ENCODE measurements at regions not wholly inside any gene's neighbourhood (a gene's known extent, or its start where the extent isn't known, plus 50 kb on each side); places are given as distances from the start of the nearest gene placed in this dataset.
"Not testable (repeated sequence)": the region's sequence is repeated elsewhere in the genome, so short reads cannot be mapped to it uniquely, and the experiment has no call there.

GRCh38 chr1:149275802-149276201, 172.5 kb upstream of the NBPF9 start:
- TF ChIP-seq SNAI2 (CRISPR knock-in tag; IDR thresholded peaks at IDR 0.05); ZFP3 (CRISPR knock-in tag; IDR thresholded peaks at IDR 0.05); ESRRG (CRISPR knock-in tag; IDR thresholded peaks at IDR 0.05); PPARA (CRISPR knock-in tag; IDR thresholded peaks at IDR 0.05; ENCODE audit: borderline replicate concordance); PATZ1 (CRISPR knock-in tag; IDR thresholded peaks at IDR 0.05; ENCODE audit: borderline replicate concordance); RARB (CRISPR knock-in tag; IDR thresholded peaks at IDR 0.05); ZNF565 (CRISPR knock-in tag; conservative IDR thresholded peaks at IDR 0.05; ENCODE audit: low read depth); TOX (CRISPR knock-in tag; IDR thresholded peaks at IDR 0.05; ENCODE audit: borderline replicate concordance): not testable (repeated sequence)

Measured in SK-N-SH treated with all-trans-retinoic acid at 6 μM for 48 hours (cell line).